Neural progenitor cell (in vitro differentiated cells): ENCODE measurements at regions not wholly inside any gene's neighbourhood (a gene's known extent, or its start where the extent isn't known, plus 50 kb on each side); places are given as distances from the start of the nearest gene placed in this dataset.

Experiments
- EZH2 ChIP-seq: fragments of 200-600 bp; sonication (generic); IDR thresholded peaks from 2 replicates; pipeline ENCODE4 v1.6.1; 2017; ENCODE audit warnings: antibody characterized with exemption, mild to moderate bottlenecking, moderate library complexity
- EZH2phosphoT487 ChIP-seq: fragments of 200-600 bp; sonication (generic); IDR thresholded peaks from 2 replicates; pipeline ENCODE4 v1.6.1; 2017; ENCODE audit warnings: antibody characterized with exemption
- TF ChIP-seq, protein P1 (sequence below): fragments of 200-600 bp; sonication (generic); IDR thresholded peaks from 2 replicates; pipeline ENCODE4 v1.5.1; 2017; ENCODE audit warnings: antibody characterized with exemption, mild to moderate bottlenecking

DNA sequence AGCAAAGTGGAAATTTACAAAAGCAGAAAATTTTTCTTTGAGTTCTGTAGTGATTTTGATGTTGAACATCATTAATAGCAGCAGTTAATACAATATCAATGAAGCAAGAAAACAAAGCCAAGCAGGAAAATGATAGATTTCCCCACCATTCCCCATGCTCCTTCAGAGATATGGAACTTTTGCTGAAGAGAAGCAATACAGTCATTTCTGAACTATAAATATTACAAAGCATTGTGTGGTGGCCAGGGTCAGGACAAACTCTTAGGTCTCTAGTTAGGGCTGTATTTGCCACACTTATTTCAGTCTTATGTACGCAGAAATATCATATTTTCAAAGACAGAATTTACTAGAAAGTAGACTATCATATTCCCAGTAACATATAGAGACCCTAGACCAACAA lies 88.8 kb upstream of the P3H2 start:
- TF ChIP-seq, protein P1, sequence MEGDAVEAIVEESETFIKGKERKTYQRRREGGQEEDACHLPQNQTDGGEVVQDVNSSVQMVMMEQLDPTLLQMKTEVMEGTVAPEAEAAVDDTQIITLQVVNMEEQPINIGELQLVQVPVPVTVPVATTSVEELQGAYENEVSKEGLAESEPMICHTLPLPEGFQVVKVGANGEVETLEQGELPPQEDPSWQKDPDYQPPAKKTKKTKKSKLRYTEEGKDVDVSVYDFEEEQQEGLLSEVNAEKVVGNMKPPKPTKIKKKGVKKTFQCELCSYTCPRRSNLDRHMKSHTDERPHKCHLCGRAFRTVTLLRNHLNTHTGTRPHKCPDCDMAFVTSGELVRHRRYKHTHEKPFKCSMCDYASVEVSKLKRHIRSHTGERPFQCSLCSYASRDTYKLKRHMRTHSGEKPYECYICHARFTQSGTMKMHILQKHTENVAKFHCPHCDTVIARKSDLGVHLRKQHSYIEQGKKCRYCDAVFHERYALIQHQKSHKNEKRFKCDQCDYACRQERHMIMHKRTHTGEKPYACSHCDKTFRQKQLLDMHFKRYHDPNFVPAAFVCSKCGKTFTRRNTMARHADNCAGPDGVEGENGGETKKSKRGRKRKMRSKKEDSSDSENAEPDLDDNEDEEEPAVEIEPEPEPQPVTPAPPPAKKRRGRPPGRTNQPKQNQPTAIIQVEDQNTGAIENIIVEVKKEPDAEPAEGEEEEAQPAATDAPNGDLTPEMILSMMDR: no peak
- TF ChIP-seq EZH2phosphoT487 (no peak), EZH2 (no peak)
